ENCODE measurements at regions not wholly inside any gene's neighbourhood (a gene's known extent, or its start where the extent isn't known, plus 50 kb on each side); places are given as distances from the start of the nearest gene placed in this dataset.

DNA sequence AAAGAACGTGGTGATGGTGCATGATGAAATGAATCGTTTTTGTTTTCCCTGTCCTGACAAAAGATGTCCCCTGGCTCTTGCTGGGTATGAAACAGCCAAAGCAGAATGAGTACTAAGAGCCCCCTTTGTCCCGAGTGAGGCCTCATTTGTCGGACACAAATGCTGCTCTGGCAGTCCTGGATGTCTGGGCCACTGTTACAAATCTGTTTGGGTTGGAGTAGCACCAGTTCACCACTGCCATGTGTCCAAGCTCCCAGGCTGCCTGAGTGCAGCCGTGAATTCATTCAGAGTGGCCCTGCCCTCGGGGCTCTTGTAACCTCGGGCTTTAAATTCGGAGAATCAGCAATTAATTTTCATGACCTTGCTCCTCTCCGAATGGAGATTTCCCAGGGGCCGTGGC is 182.4 kb downstream of the NUFIP1 start:
- H3K36me3 ChIP-seq (ENCODE audit: control insufficient read depth, insufficient read depth, low read length) = no peaks in the 10 kb centered on the region
- no peak overlapping the region for H3K4me2 ChIP-seq (ENCODE audit: insufficient read depth, low read length)
- no peak for TF ChIP-seq TSC22D4 (tag; IDR thresholded peaks at IDR 0.05)
- no peak for TF ChIP-seq MECOM (CRISPR knock-in tag; IDR thresholded peaks at IDR 0.05)
- TF ChIP-seq, protein P1, sequence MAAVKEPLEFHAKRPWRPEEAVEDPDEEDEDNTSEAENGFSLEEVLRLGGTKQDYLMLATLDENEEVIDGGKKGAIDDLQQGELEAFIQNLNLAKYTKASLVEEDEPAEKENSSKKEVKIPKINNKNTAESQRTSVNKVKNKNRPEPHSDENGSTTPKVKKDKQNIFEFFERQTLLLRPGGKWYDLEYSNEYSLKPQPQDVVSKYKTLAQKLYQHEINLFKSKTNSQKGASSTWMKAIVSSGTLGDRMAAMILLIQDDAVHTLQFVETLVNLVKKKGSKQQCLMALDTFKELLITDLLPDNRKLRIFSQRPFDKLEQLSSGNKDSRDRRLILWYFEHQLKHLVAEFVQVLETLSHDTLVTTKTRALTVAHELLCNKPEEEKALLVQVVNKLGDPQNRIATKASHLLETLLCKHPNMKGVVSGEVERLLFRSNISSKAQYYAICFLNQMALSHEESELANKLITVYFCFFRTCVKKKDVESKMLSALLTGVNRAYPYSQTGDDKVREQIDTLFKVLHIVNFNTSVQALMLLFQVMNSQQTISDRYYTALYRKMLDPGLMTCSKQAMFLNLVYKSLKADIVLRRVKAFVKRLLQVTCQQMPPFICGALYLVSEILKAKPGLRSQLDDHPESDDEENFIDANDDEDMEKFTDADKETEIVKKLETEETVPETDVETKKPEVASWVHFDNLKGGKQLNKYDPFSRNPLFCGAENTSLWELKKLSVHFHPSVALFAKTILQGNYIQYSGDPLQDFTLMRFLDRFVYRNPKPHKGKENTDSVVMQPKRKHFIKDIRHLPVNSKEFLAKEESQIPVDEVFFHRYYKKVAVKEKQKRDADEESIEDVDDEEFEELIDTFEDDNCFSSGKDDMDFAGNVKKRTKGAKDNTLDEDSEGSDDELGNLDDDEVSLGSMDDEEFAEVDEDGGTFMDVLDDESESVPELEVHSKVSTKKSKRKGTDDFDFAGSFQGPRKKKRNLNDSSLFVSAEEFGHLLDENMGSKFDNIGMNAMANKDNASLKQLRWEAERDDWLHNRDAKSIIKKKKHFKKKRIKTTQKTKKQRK (IDR thresholded peaks at IDR 0.05; ENCODE audit: borderline replicate concordance, low read depth, low read length) = no peak
- TF ChIP-seq, protein P2, sequence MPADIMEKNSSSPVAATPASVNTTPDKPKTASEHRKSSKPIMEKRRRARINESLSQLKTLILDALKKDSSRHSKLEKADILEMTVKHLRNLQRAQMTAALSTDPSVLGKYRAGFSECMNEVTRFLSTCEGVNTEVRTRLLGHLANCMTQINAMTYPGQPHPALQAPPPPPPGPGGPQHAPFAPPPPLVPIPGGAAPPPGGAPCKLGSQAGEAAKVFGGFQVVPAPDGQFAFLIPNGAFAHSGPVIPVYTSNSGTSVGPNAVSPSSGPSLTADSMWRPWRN (IDR thresholded peaks at IDR 0.05; ENCODE audit: low read depth) = no peak
- TF ChIP-seq, protein P3, sequence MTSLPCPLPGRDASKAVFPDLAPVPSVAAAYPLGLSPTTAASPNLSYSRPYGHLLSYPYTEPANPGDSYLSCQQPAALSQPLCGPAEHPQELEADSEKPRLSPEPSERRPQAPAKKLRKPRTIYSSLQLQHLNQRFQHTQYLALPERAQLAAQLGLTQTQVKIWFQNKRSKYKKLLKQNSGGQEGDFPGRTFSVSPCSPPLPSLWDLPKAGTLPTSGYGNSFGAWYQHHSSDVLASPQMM (CRISPR knock-in tag; IDR thresholded peaks at IDR 0.05) = no peak
- TF ChIP-seq, protein P4, sequence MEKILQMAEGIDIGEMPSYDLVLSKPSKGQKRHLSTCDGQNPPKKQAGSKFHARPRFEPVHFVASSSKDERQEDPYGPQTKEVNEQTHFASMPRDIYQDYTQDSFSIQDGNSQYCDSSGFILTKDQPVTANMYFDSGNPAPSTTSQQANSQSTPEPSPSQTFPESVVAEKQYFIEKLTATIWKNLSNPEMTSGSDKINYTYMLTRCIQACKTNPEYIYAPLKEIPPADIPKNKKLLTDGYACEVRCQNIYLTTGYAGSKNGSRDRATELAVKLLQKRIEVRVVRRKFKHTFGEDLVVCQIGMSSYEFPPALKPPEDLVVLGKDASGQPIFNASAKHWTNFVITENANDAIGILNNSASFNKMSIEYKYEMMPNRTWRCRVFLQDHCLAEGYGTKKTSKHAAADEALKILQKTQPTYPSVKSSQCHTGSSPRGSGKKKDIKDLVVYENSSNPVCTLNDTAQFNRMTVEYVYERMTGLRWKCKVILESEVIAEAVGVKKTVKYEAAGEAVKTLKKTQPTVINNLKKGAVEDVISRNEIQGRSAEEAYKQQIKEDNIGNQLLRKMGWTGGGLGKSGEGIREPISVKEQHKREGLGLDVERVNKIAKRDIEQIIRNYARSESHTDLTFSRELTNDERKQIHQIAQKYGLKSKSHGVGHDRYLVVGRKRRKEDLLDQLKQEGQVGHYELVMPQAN (IDR thresholded peaks at IDR 0.05; ENCODE audit: borderline replicate concordance) = no peak
- TF ChIP-seq, protein P5, sequence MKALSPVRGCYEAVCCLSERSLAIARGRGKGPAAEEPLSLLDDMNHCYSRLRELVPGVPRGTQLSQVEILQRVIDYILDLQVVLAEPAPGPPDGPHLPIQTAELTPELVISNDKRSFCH (CRISPR knock-in tag; IDR thresholded peaks at IDR 0.05) = no peak
- TF ChIP-seq, protein P5 (tag; IDR thresholded peaks at IDR 0.05) = no peak
- H3K4me1 ChIP-seq (replicated peaks in 1 of 2; ENCODE audit: control insufficient read depth in 2 of 2, insufficient read depth in 2 of 2, low read length in 2 of 2) = no peaks in the 10 kb centered on the region
- no peak overlapping the region for H3K4me3 ChIP-seq
- DNase-seq (ENCODE audit: extremely low read depth in 1 of 4, low spot score in 3 of 4) (no peak), ATAC-seq (no peak), FAIRE-seq (no peak)
- no peak overlapping the region for H3K9ac ChIP-seq (ENCODE audit: insufficient read depth in 1 of 2, low read depth in 2 of 2, low read length in 2 of 2)
- no TSS peak for BruUV-seq (replicated peaks)
- H3K79me2 ChIP-seq (ENCODE audit: control insufficient read depth, insufficient read depth, low read length) = no peaks in the 10 kb centered on the region
- no peak overlapping the region for H3K27ac ChIP-seq (ENCODE audit: extremely low read depth, low read depth, low read length)
- intact Hi-C loops (cut with micrococcal nuclease) = no loop called here
- ChIA-PET POLR2A (no interaction called here), CTCF (ENCODE audit: low intra/inter-chr PET ratio) (no interaction called here)
- H3K9me3 ChIP-seq (replicated peaks; ENCODE audit: control insufficient read depth, insufficient read depth, low read depth, low read length) = no peaks in the 10 kb centered on the region
- no peaks in the 10 kb centered on the region for H3K9me1 ChIP-seq (ENCODE audit: control insufficient read depth, insufficient read depth, low read length)
- WGBS (ENCODE audit: insufficient coverage, low coverage, missing lambda C conversion rate) = under 1% methylated on average over 10 of the region's 10 CpGs
- no peaks in the 10 kb centered on the region for H3K27me3 ChIP-seq (ENCODE audit: control insufficient read depth in 2 of 2, insufficient read depth in 2 of 2, low read length in 2 of 2)
- in situ Hi-C loops (cut with MboI) = no loop called here
- H2AFZ ChIP-seq (ENCODE audit: low read depth, low read length) = no peak overlapping the region
- no peaks in the 10 kb centered on the region for H4K20me1 ChIP-seq (replicated peaks; ENCODE audit: control insufficient read depth, insufficient read depth, low read length)
